ENCODE measurements at regions not wholly inside any gene's neighbourhood (a gene's known extent, or its start where the extent isn't known, plus 50 kb on each side); places are given as distances from the start of the nearest gene placed in this dataset.
"Not testable (repeated sequence)": the region's sequence is repeated elsewhere in the genome, so short reads cannot be mapped to it uniquely, and the experiment has no call there.

GRCh38 chr5:177941386-177941785, 54.7 kb downstream of the PROP1 start:
- not testable (repeated sequence) for DNase-seq

- peak in 1 of 2 experiments; percentile 27 for DNase-seq
Measured at GRCh38 chr5:177939246-177940171, 56.5 kb downstream of the PROP1 start.

GRCh38 chr5:177938767-177939166, 57.3 kb downstream of the PROP1 start:
- DNase-seq = not testable (repeated sequence)

- peak in 1 of 2 experiments; percentile 13 for DNase-seq
Measured at GRCh38 chr5:177934233-177934632, 61.8 kb downstream of the PROP1 start.

- not testable (repeated sequence) for DNase-seq
Measured at GRCh38 chr5:177930269-177931022, 65.6 kb downstream of the PROP1 start.

GRCh38 chr5:177929618-177930017, 66.4 kb downstream of the PROP1 start:
- DNase-seq = not testable (repeated sequence)

GRCh38 chr5:177927500-177927899, 68.5 kb downstream of the PROP1 start:
- not testable (repeated sequence) for DNase-seq

- DNase-seq = not testable (repeated sequence)
Measured at GRCh38 chr5:177924577-177924976, 71.5 kb downstream of the PROP1 start.

GRCh38 chr5:177923837-177924236, 72.2 kb downstream of the PROP1 start:
- not testable (repeated sequence) for DNase-seq

- not testable (repeated sequence) for DNase-seq
Measured at GRCh38 chr5:177923189-177923588, 72.9 kb downstream of the PROP1 start.

- not testable (repeated sequence) for DNase-seq
Measured at GRCh38 chr5:177909261-177909660, 86.8 kb downstream of the PROP1 start.

GRCh38 chr5:177902806-177903205, 93.2 kb downstream of the PROP1 start:
- not testable (repeated sequence) for DNase-seq

GRCh38 chr5:177900066-177900465, 96.0 kb downstream of the PROP1 start:
- not testable (repeated sequence) for DNase-seq

- DNase-seq = not testable (repeated sequence)
Measured at GRCh38 chr5:177894681-177895453, 101.2 kb downstream of the PROP1 start.

GRCh38 chr5:177892357-177892665, 103.7 kb downstream of the PROP1 start:
- DNase-seq = not testable (repeated sequence)

- DNase-seq = not testable (repeated sequence)
Measured at GRCh38 chr5:177891547-177892356, 104.3 kb downstream of the PROP1 start.

- not testable (repeated sequence) for DNase-seq
Measured at GRCh38 chr5:177883295-177883694, 100.6 kb upstream of the FAM153A start.

GRCh38 chr5:177875900-177876238, 93.2 kb upstream of the FAM153A start:
- DNase-seq = not testable (repeated sequence)

GRCh38 chr5:177875013-177875899, 92.6 kb upstream of the FAM153A start:
- not testable (repeated sequence) for DNase-seq

- not testable (repeated sequence) for DNase-seq
Measured at GRCh38 chr5:177863822-177864446, 81.2 kb upstream of the FAM153A start.
